ENCODE measurements at regions not wholly inside any gene's neighbourhood (a gene's known extent, or its start where the extent isn't known, plus 50 kb on each side); places are given as distances from the start of the nearest gene placed in this dataset.

- H3K4me3 ChIP-seq (ENCODE audit: low read length), result no peak overlapping the region
- H2AFZ ChIP-seq (ENCODE audit: low read depth, low read length), result no peak overlapping the region
- H3K9me3 ChIP-seq (ENCODE audit: low read length), result no peaks in the 10 kb centered on the region
- TF ChIP-seq, protein P1, sequence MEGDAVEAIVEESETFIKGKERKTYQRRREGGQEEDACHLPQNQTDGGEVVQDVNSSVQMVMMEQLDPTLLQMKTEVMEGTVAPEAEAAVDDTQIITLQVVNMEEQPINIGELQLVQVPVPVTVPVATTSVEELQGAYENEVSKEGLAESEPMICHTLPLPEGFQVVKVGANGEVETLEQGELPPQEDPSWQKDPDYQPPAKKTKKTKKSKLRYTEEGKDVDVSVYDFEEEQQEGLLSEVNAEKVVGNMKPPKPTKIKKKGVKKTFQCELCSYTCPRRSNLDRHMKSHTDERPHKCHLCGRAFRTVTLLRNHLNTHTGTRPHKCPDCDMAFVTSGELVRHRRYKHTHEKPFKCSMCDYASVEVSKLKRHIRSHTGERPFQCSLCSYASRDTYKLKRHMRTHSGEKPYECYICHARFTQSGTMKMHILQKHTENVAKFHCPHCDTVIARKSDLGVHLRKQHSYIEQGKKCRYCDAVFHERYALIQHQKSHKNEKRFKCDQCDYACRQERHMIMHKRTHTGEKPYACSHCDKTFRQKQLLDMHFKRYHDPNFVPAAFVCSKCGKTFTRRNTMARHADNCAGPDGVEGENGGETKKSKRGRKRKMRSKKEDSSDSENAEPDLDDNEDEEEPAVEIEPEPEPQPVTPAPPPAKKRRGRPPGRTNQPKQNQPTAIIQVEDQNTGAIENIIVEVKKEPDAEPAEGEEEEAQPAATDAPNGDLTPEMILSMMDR (IDR thresholded peaks at IDR 0.05; ENCODE audit: poor library complexity, severe bottlenecking), result no peak
- TF ChIP-seq MXI1 (conservative IDR thresholded peaks at IDR 0.05; ENCODE audit: poor library complexity, severe bottlenecking) (no peak), SMC3 (conservative IDR thresholded peaks at IDR 0.05; ENCODE audit: poor library complexity) (no peak), EP300 (conservative IDR thresholded peaks at IDR 0.05; ENCODE audit: poor library complexity, severe bottlenecking) (no peak), REST (IDR thresholded peaks at IDR 0.05; ENCODE audit: borderline replicate concordance) (no peak), TAF1 (IDR thresholded peaks at IDR 0.05; ENCODE audit: low read depth) (no peak), POLR2AphosphoS5 (IDR thresholded peaks at IDR 0.05) (no peak), RAD21 (conservative IDR thresholded peaks at IDR 0.05) (no peak), EZH2 (IDR thresholded peaks at IDR 0.05; ENCODE audit: borderline replicate concordance, insufficient read depth, low read length, poor library complexity, severe bottlenecking) (no peak)
- H3K27ac ChIP-seq (ENCODE audit: low read length), result no peak overlapping the region
- no peak overlapping the region for H3K9ac ChIP-seq (ENCODE audit: low read length)
- no peak overlapping the region for H3K4me2 ChIP-seq (ENCODE audit: low read length)
- peaks cover 10% of the 10 kb centered on the region for H3K79me2 ChIP-seq (replicated peaks; ENCODE audit: insufficient read depth, low read length)
- H3K27me3 ChIP-seq (ENCODE audit: insufficient read depth, low read depth, low read length), result no peaks in the 10 kb centered on the region
- H4K20me1 ChIP-seq (ENCODE audit: insufficient read depth), result no peaks in the 10 kb centered on the region
- no peaks in the 10 kb centered on the region for H3F3A ChIP-seq (ENCODE audit: insufficient read depth, low read length, poor library complexity, severe bottlenecking)
- H3K9me2 ChIP-seq (ENCODE audit: insufficient read depth, low read length), result no peaks in the 10 kb centered on the region
- H3K36me3 ChIP-seq (ENCODE audit: insufficient read depth, low read length), result no peaks in the 10 kb centered on the region
Measured at GRCh38 chr11:70530629-70531185, 132.4 kb downstream of the CTTN start.

DNA sequence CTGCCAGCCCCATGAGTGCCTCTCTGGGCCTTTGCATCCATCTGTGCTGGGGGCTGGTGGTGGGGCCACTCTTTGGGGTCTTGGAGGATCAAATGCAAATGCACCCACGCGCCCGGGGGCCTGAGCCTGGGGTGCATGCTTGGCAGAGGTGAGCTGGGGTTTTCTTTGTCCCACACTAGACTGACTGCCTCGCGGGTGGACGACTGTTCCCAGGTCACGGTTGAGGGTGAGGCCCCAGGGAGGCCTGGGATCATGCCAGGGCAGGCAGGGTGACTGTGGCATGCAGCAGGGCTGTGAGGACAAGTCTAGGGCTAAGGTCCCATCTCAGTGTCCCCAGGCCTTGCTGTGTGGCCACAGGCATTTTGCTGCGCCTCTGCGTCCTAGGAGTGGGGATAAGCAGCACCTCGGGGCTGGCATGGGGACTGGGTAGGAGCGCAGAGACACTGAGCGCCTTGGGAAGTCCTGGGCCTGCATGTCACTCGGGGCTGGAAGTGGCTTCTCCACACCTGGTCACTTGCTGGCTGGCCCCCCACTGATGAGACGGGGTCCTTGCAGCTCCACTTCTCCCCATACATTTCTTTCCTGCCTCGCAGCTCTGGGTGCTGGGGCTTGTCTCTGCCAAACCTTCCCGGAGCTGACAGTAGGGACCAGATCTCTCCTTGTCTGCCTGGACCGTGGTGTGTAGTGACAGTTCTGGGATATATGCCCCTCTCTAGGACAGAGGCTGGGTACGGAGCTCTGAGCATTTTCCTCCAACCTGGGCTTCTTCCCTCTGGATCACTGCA is 133.1 kb downstream of the CTTN start:
- H3K27me3 ChIP-seq (ENCODE audit: insufficient read depth, low read depth, low read length), result no peaks in the 10 kb centered on the region
- no peaks in the 10 kb centered on the region for H3K9me2 ChIP-seq (ENCODE audit: insufficient read depth, low read length)
- no peak overlapping the region for H2AFZ ChIP-seq (ENCODE audit: low read depth, low read length)
- H3F3A ChIP-seq (ENCODE audit: insufficient read depth, low read length, poor library complexity, severe bottlenecking), result no peaks in the 10 kb centered on the region
- H3K4me2 ChIP-seq (ENCODE audit: low read length), result no peak overlapping the region
- no peaks in the 10 kb centered on the region for H3K9me3 ChIP-seq (ENCODE audit: low read length)
- peak overlapping the region; percentile 42 for H3K27ac ChIP-seq (ENCODE audit: low read length)
- H3K79me2 ChIP-seq (replicated peaks; ENCODE audit: insufficient read depth, low read length), result peaks cover 10% of the 10 kb centered on the region
- no peaks in the 10 kb centered on the region for H4K20me1 ChIP-seq (ENCODE audit: insufficient read depth)
- TF ChIP-seq POLR2AphosphoS5 (IDR thresholded peaks at IDR 0.05) (no peak), SMC3 (conservative IDR thresholded peaks at IDR 0.05; ENCODE audit: poor library complexity) (no peak), MXI1 (conservative IDR thresholded peaks at IDR 0.05; ENCODE audit: poor library complexity, severe bottlenecking) (no peak), EZH2 (IDR thresholded peaks at IDR 0.05; ENCODE audit: borderline replicate concordance, insufficient read depth, low read length, poor library complexity, severe bottlenecking) (no peak), TAF1 (IDR thresholded peaks at IDR 0.05; ENCODE audit: low read depth) (no peak), RAD21 (conservative IDR thresholded peaks at IDR 0.05) (no peak), REST (IDR thresholded peaks at IDR 0.05; ENCODE audit: borderline replicate concordance) (no peak), EP300 (conservative IDR thresholded peaks at IDR 0.05; ENCODE audit: poor library complexity, severe bottlenecking) (no peak)
- TF ChIP-seq, protein P1 (IDR thresholded peaks at IDR 0.05; ENCODE audit: poor library complexity, severe bottlenecking), result no peak
- H3K4me3 ChIP-seq (ENCODE audit: low read length), result peak overlapping the region; percentile 20
- no peak overlapping the region for H3K9ac ChIP-seq (ENCODE audit: low read length)
- H3K36me3 ChIP-seq (ENCODE audit: insufficient read depth, low read length), result no peaks in the 10 kb centered on the region
